ENCODE measurements at regions not wholly inside any gene's neighbourhood (a gene's known extent, or its start where the extent isn't known, plus 50 kb on each side); places are given as distances from the start of the nearest gene placed in this dataset.

DNA sequence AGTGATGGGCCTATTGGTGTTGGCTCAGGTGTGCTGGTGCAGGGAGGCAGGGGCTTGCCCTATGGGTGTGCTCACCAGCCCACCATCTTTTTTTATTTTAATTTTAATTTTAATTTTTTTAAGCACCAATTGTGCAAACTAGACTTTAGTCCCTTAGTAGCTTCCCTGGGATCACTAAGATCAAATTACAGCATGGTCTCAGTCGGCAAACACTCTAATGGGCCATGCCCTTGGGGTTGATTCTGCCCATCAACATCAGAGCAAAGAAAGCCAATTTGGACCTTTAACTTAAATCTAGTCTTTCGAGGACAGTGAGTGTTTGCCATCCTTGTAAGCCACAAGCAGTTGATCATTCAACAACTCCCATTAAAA, 64.7 kb upstream of the KCNE2 start:
- no peak overlapping the region for H2AFZ ChIP-seq
- H3F3A ChIP-seq (replicated peaks; ENCODE audit: low read depth) = no peaks in the 10 kb centered on the region
- H3K4me3 ChIP-seq = no peak overlapping the region
- Mint-ChIP-seq H3K4me3 (no peak overlapping the region), H3K36me3 (ENCODE audit: low read depth) (no peaks in the 10 kb centered on the region), H3K27me3 (ENCODE audit: insufficient read depth, low read depth, poor library complexity) (peaks cover 2% of the 10 kb centered on the region), H3K4me1 (no peaks in the 10 kb centered on the region), H3K9me3 (no peaks in the 10 kb centered on the region), H3K27ac (no peak overlapping the region)
- no peaks in the 10 kb centered on the region for H3K79me2 ChIP-seq (replicated peaks; ENCODE audit: insufficient read depth)
- H3K27ac ChIP-seq (ENCODE audit: low read depth) = no peak overlapping the region
- TF ChIP-seq, protein P1, sequence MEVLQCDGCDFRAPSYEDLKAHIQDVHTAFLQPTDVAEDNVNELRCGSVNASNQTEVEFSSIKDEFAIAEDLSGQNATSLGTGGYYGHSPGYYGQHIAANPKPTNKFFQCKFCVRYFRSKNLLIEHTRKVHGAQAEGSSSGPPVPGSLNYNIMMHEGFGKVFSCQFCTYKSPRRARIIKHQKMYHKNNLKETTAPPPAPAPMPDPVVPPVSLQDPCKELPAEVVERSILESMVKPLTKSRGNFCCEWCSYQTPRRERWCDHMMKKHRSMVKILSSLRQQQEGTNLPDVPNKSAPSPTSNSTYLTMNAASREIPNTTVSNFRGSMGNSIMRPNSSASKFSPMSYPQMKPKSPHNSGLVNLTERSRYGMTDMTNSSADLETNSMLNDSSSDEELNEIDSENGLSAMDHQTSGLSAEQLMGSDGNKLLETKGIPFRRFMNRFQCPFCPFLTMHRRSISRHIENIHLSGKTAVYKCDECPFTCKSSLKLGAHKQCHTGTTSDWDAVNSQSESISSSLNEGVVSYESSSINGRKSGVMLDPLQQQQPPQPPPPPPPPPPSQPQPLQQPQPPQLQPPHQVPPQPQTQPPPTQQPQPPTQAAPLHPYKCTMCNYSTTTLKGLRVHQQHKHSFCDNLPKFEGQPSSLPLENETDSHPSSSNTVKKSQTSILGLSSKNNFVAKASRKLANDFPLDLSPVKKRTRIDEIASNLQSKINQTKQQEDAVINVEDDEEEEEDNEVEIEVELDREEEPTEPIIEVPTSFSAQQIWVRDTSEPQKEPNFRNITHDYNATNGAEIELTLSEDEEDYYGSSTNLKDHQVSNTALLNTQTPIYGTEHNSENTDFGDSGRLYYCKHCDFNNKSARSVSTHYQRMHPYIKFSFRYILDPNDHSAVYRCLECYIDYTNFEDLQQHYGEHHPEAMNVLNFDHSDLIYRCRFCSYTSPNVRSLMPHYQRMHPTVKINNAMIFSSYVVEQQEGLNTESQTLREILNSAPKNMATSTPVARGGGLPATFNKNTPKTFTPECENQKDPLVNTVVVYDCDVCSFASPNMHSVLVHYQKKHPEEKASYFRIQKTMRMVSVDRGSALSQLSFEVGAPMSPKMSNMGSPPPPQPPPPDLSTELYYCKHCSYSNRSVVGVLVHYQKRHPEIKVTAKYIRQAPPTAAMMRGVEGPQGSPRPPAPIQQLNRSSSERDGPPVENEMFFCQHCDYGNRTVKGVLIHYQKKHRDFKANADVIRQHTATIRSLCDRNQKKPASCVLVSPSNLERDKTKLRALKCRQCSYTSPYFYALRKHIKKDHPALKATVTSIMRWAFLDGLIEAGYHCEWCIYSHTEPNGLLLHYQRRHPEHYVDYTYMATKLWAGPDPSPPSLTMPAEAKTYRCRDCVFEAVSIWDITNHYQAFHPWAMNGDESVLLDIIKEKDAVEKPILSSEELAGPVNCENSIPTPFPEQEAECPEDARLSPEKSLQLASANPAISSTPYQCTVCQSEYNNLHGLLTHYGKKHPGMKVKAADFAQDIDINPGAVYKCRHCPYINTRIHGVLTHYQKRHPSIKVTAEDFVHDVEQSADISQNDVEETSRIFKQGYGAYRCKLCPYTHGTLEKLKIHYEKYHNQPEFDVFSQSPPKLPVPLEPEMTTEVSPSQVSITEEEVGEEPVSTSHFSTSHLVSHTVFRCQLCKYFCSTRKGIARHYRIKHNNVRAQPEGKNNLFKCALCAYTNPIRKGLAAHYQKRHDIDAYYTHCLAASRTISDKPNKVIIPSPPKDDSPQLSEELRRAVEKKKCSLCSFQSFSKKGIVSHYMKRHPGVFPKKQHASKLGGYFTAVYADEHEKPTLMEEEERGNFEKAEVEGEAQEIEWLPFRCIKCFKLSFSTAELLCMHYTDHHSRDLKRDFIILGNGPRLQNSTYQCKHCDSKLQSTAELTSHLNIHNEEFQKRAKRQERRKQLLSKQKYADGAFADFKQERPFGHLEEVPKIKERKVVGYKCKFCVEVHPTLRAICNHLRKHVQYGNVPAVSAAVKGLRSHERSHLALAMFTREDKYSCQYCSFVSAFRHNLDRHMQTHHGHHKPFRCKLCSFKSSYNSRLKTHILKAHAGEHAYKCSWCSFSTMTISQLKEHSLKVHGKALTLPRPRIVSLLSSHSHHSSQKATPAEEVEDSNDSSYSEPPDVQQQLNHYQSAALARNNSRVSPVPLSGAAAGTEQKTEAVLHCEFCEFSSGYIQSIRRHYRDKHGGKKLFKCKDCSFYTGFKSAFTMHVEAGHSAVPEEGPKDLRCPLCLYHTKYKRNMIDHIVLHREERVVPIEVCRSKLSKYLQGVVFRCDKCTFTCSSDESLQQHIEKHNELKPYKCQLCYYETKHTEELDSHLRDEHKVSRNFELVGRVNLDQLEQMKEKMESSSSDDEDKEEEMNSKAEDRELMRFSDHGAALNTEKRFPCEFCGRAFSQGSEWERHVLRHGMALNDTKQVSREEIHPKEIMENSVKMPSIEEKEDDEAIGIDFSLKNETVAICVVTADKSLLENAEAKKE (CRISPR knock-in tag; IDR thresholded peaks at IDR 0.05) = no peak
- TF ChIP-seq CREB1 (CRISPR knock-in tag; IDR thresholded peaks at IDR 0.05; ENCODE audit: low read depth) (no peak), POLR2AphosphoS5 (IDR thresholded peaks at IDR 0.05; ENCODE audit: low read depth) (no peak), JUNB (IDR thresholded peaks at IDR 0.05; ENCODE audit: unreplicated experiment) (no peak), STAT1 (IDR thresholded peaks at IDR 0.05; ENCODE audit: unreplicated experiment) (no peak), EZH2 (IDR thresholded peaks at IDR 0.05; ENCODE audit: low read depth, unreplicated experiment) (no peak), ZNF114 (CRISPR knock-in tag; IDR thresholded peaks at IDR 0.05) (no peak), NANOG (IDR thresholded peaks at IDR 0.05; ENCODE audit: borderline replicate concordance) (no peak), ZNF331 (CRISPR knock-in tag; IDR thresholded peaks at IDR 0.05; ENCODE audit: low read depth) (no peak), EZH2phosphoT487 (IDR thresholded peaks at IDR 0.05; ENCODE audit: unreplicated experiment) (no peak)
- TF ChIP-seq, protein P2, sequence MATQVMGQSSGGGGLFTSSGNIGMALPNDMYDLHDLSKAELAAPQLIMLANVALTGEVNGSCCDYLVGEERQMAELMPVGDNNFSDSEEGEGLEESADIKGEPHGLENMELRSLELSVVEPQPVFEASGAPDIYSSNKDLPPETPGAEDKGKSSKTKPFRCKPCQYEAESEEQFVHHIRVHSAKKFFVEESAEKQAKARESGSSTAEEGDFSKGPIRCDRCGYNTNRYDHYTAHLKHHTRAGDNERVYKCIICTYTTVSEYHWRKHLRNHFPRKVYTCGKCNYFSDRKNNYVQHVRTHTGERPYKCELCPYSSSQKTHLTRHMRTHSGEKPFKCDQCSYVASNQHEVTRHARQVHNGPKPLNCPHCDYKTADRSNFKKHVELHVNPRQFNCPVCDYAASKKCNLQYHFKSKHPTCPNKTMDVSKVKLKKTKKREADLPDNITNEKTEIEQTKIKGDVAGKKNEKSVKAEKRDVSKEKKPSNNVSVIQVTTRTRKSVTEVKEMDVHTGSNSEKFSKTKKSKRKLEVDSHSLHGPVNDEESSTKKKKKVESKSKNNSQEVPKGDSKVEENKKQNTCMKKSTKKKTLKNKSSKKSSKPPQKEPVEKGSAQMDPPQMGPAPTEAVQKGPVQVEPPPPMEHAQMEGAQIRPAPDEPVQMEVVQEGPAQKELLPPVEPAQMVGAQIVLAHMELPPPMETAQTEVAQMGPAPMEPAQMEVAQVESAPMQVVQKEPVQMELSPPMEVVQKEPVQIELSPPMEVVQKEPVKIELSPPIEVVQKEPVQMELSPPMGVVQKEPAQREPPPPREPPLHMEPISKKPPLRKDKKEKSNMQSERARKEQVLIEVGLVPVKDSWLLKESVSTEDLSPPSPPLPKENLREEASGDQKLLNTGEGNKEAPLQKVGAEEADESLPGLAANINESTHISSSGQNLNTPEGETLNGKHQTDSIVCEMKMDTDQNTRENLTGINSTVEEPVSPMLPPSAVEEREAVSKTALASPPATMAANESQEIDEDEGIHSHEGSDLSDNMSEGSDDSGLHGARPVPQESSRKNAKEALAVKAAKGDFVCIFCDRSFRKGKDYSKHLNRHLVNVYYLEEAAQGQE (IDR thresholded peaks at IDR 0.05; ENCODE audit: unreplicated experiment) = no peak
- TF ChIP-seq, protein P3, sequence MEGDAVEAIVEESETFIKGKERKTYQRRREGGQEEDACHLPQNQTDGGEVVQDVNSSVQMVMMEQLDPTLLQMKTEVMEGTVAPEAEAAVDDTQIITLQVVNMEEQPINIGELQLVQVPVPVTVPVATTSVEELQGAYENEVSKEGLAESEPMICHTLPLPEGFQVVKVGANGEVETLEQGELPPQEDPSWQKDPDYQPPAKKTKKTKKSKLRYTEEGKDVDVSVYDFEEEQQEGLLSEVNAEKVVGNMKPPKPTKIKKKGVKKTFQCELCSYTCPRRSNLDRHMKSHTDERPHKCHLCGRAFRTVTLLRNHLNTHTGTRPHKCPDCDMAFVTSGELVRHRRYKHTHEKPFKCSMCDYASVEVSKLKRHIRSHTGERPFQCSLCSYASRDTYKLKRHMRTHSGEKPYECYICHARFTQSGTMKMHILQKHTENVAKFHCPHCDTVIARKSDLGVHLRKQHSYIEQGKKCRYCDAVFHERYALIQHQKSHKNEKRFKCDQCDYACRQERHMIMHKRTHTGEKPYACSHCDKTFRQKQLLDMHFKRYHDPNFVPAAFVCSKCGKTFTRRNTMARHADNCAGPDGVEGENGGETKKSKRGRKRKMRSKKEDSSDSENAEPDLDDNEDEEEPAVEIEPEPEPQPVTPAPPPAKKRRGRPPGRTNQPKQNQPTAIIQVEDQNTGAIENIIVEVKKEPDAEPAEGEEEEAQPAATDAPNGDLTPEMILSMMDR (conservative IDR thresholded peaks at IDR 0.05; ENCODE audit: low read depth in 2 of 2) = no peak
- TF ChIP-seq, protein P4, sequence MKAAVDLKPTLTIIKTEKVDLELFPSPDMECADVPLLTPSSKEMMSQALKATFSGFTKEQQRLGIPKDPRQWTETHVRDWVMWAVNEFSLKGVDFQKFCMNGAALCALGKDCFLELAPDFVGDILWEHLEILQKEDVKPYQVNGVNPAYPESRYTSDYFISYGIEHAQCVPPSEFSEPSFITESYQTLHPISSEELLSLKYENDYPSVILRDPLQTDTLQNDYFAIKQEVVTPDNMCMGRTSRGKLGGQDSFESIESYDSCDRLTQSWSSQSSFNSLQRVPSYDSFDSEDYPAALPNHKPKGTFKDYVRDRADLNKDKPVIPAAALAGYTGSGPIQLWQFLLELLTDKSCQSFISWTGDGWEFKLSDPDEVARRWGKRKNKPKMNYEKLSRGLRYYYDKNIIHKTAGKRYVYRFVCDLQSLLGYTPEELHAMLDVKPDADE (IDR thresholded peaks at IDR 0.05) = no peak
- no peaks in the 10 kb centered on the region for H3K36me3 ChIP-seq (ENCODE audit: insufficient read depth)
- H3K4me1 ChIP-seq (ENCODE audit: insufficient read depth) = no peaks in the 10 kb centered on the region
- no peaks in the 10 kb centered on the region for H4K20me1 ChIP-seq (replicated peaks; ENCODE audit: insufficient read depth)
- ATAC-seq (no peak), DNase-seq (ENCODE audit: low spot score) (no peak)
- peaks cover 28% of the 10 kb centered on the region; the same call in 1 of the 2 replicates for H3K9me2 ChIP-seq (ENCODE audit: insufficient read depth)
- no peak overlapping the region for H3K4me2 ChIP-seq
- no peaks in the 10 kb centered on the region for H3K27me3 ChIP-seq (ENCODE audit: insufficient read depth)

Measured in GM23338 (cell line).